ACC112 (cell line): ENCODE measurements at regions not wholly inside any gene's neighbourhood (a gene's known extent, or its start where the extent isn't known, plus 50 kb on each side); places are given as distances from the start of the nearest gene placed in this dataset.

Source experiments
- H2AFZ ChIP-seq: fragments of 200-600 bp; sonication (generic); one replicate; pipeline ENCODE4 v1.6.0; 2017; ENCODE audit warnings: antibody characterized with exemption, low read length; ENCODE audit not compliant: unreplicated experiment
- H3K27ac ChIP-seq: fragments of 200-600 bp; sonication (generic); 2 replicates; pipeline ENCODE4 v1.5.1; 2014; ENCODE audit warnings: low read depth, mild to moderate bottlenecking, antibody characterized with exemption, low read length, moderate library complexity
- H3K27me3 ChIP-seq: fragments of 200-600 bp; sonication (generic); 2 replicates; pipeline ENCODE4 v1.6.1; 2014; ENCODE audit warnings: mild to moderate bottlenecking, antibody characterized with exemption, low read length, moderate library complexity, mixed read lengths; ENCODE audit not compliant: insufficient read depth
- H3K36me3 ChIP-seq: fragments of 200-600 bp; sonication (generic); 2 replicates; pipeline ENCODE4 v1.6.1; 2016; ENCODE audit warnings: mild to moderate bottlenecking, antibody characterized with exemption, low read length, moderate library complexity, mixed read lengths; ENCODE audit not compliant: insufficient read depth
- H3K4me1 ChIP-seq: fragments of 200-600 bp; sonication (generic); one replicate; pipeline ENCODE4 v1.6.1; 2016; ENCODE audit warnings: low read length, mixed read lengths; ENCODE audit not compliant: insufficient read depth, unreplicated experiment, control insufficient read depth
- H3K4me3 ChIP-seq: fragments of 200-600 bp; sonication (generic); 2 replicates; pipeline ENCODE4 v1.5.1; 2014; ENCODE audit warnings: mild to moderate bottlenecking, low read depth, low read length
- H3K79me2 ChIP-seq: fragments of 200-600 bp; sonication (generic); one replicate; pipeline ENCODE4 v1.6.0; 2016; ENCODE audit warnings: low read length; ENCODE audit not compliant: control insufficient read depth, unreplicated experiment, insufficient read depth

GRCh38 chr9:135326633-135327152 is 152.9 kb upstream of the PPP1R26 start:
- no peaks in the 10 kb centered on the region for H3K79me2 ChIP-seq
- no peaks in the 10 kb centered on the region for H3K4me1 ChIP-seq
- H3K27ac ChIP-seq, result no peak overlapping the region
- H3K4me3 ChIP-seq, result no peak overlapping the region
- no peak overlapping the region for H2AFZ ChIP-seq
- no peaks in the 10 kb centered on the region for H3K36me3 ChIP-seq
- H3K27me3 ChIP-seq, result peaks cover 8% of the 10 kb centered on the region

- Histone ChIP-seq H3K36me3 (no peaks in the 10 kb centered on the region), H2AFZ (no peak overlapping the region), H3K4me1 (no peaks in the 10 kb centered on the region), H3K27me3 (peaks cover 16% of the 10 kb centered on the region; the same call in 1 of the 2 replicates), H3K4me3 (no peak overlapping the region), H3K27ac (no peak overlapping the region), H3K79me2 (no peaks in the 10 kb centered on the region)
Measured at GRCh38 chr9:135328485-135329417, 150.8 kb upstream of the PPP1R26 start.

- no peaks in the 10 kb centered on the region for H3K79me2 ChIP-seq
- no peak overlapping the region for H3K27ac ChIP-seq
- H3K4me1 ChIP-seq, result no peaks in the 10 kb centered on the region
- H3K36me3 ChIP-seq, result no peaks in the 10 kb centered on the region
- H3K4me3 ChIP-seq, result no peak overlapping the region
- H2AFZ ChIP-seq, result no peak overlapping the region
- H3K27me3 ChIP-seq, result peaks cover 16% of the 10 kb centered on the region; the same call in 1 of the 2 replicates
Measured at GRCh38 chr9:135329571-135330306, 149.8 kb upstream of the PPP1R26 start.

- Histone ChIP-seq H3K27me3 (peaks cover 16% of the 10 kb centered on the region; the same call in 1 of the 2 replicates), H3K79me2 (no peaks in the 10 kb centered on the region), H2AFZ (no peak overlapping the region), H3K4me1 (no peaks in the 10 kb centered on the region), H3K27ac (no peak overlapping the region), H3K4me3 (no peak overlapping the region), H3K36me3 (no peaks in the 10 kb centered on the region)
Measured at GRCh38 chr9:135330307-135330631, 149.3 kb upstream of the PPP1R26 start.

- H3K27ac ChIP-seq, result no peak overlapping the region
Measured at GRCh38 chr9:135330685-135331590, 148.6 kb upstream of the PPP1R26 start.

GRCh38 chr9:135332516-135332915 is 147.1 kb upstream of the PPP1R26 start:
- no peak overlapping the region for H3K4me3 ChIP-seq
- peaks cover 16% of the 10 kb centered on the region; the same call in 1 of the 2 replicates for H3K27me3 ChIP-seq
- H3K79me2 ChIP-seq, result no peaks in the 10 kb centered on the region
- no peak overlapping the region for H3K27ac ChIP-seq
- no peak overlapping the region for H2AFZ ChIP-seq
- no peaks in the 10 kb centered on the region for H3K4me1 ChIP-seq
- H3K36me3 ChIP-seq, result no peaks in the 10 kb centered on the region

More at GRCh38 chr9:135330685-135331590, 148.6 kb upstream of the PPP1R26 start:
- H3K79me2 ChIP-seq, result no peaks in the 10 kb centered on the region
- H3K4me3 ChIP-seq, result no peak overlapping the region
- no peaks in the 10 kb centered on the region for H3K36me3 ChIP-seq
- peaks cover 16% of the 10 kb centered on the region; the same call in 1 of the 2 replicates for H3K27me3 ChIP-seq
- no peak overlapping the region for H2AFZ ChIP-seq
- no peaks in the 10 kb centered on the region for H3K4me1 ChIP-seq

- no peak overlapping the region for H3K27ac ChIP-seq
- H3K36me3 ChIP-seq, result no peaks in the 10 kb centered on the region
- H3K79me2 ChIP-seq, result no peaks in the 10 kb centered on the region
- no peaks in the 10 kb centered on the region for H3K4me1 ChIP-seq
- H2AFZ ChIP-seq, result no peak overlapping the region
- H3K27me3 ChIP-seq, result peaks cover 13% of the 10 kb centered on the region; the same call in 1 of the 2 replicates
- H3K4me3 ChIP-seq, result no peak overlapping the region
Measured at GRCh38 chr9:135332979-135333748, 146.4 kb upstream of the PPP1R26 start.

GRCh38 chr9:135334953-135335460 is 144.6 kb upstream of the PPP1R26 start:
- H3K27me3 ChIP-seq, result peaks cover 30% of the 10 kb centered on the region
- H3K4me3 ChIP-seq, result no peak overlapping the region
- H2AFZ ChIP-seq, result no peak overlapping the region
- no peaks in the 10 kb centered on the region for H3K4me1 ChIP-seq
- H3K79me2 ChIP-seq, result no peaks in the 10 kb centered on the region
- H3K36me3 ChIP-seq, result no peaks in the 10 kb centered on the region
- no peak overlapping the region for H3K27ac ChIP-seq

GRCh38 chr9:135335691-135336181 is 143.8 kb upstream of the PPP1R26 start:
- Histone ChIP-seq H3K79me2 (no peaks in the 10 kb centered on the region), H2AFZ (no peak overlapping the region), H3K27me3 (peaks cover 37% of the 10 kb centered on the region), H3K4me3 (no peak overlapping the region), H3K4me1 (no peaks in the 10 kb centered on the region), H3K27ac (no peak overlapping the region), H3K36me3 (no peaks in the 10 kb centered on the region)
